Muscle layer of duodenum (tissue), 2 donors: ENCODE measurements at regions not wholly inside any gene's neighbourhood (a gene's known extent, or its start where the extent isn't known, plus 50 kb on each side); places are given as distances from the start of the nearest gene placed in this dataset.
"Not testable (repeated sequence)": the region's sequence is repeated elsewhere in the genome, so short reads cannot be mapped to it uniquely, and the experiment has no call there.

Experiments used
- H3K27ac ChIP-seq: one replicate; pipeline ENCODE4 v1.7.0; 2013; ENCODE audit warnings: mild to moderate bottlenecking, low read length
- H3K27me3 ChIP-seq: one replicate; pipeline ENCODE4 v1.7.0; 2013; ENCODE audit warnings: low read depth, mild to moderate bottlenecking, control low read depth, low read length
- H3K36me3 ChIP-seq, 2 donors: one replicate each; pipeline ENCODE4 v1.7.0; 2013; ENCODE audit warnings: low read length in 2 of 2, control low read depth in 1 of 2, mild to moderate bottlenecking in 1 of 2; ENCODE audit not compliant: insufficient read depth in 2 of 2, control insufficient read depth in 1 of 2
- H3K4me1 ChIP-seq, 2 donors: one replicate each; pipeline ENCODE4 v1.7.0; 2013; ENCODE audit warnings: low read length in 2 of 2, mild to moderate bottlenecking in 2 of 2, control low read depth in 1 of 2, moderate library complexity in 1 of 2; ENCODE audit not compliant: insufficient read depth in 2 of 2, control insufficient read depth in 1 of 2
- H3K4me3 ChIP-seq, 2 donors: one replicate each; pipeline ENCODE4 v1.7.0; 2013; ENCODE audit warnings: low read length in 2 of 2, low read depth in 1 of 2, mild to moderate bottlenecking in 1 of 2
- H3K9me3 ChIP-seq, 2 donors: one replicate each; pipeline ENCODE4 v1.7.0; 2013; ENCODE audit warnings: low read length in 2 of 2, control low read depth in 1 of 2, mild to moderate bottlenecking in 1 of 2; ENCODE audit not compliant: control insufficient read depth in 1 of 2
- donor health status: healthy.

GRCh38 chr6:74597840-74598239 lies 608.0 kb downstream of the COL12A1 start:
- Histone ChIP-seq H3K36me3 (no peaks in the 10 kb centered on the region), H3K27ac (no peak overlapping the region), H3K4me1 (no peaks in the 10 kb centered on the region), H3K9me3 (no peaks in the 10 kb centered on the region), H3K4me3 (no peak overlapping the region), H3K27me3 (no peaks in the 10 kb centered on the region)

- H3K27ac ChIP-seq, result no peak overlapping the region
- no peaks in the 10 kb centered on the region for H3K36me3 ChIP-seq
- H3K9me3 ChIP-seq, result no peaks in the 10 kb centered on the region
- H3K27me3 ChIP-seq, result no peaks in the 10 kb centered on the region
- H3K4me1 ChIP-seq, result no peaks in the 10 kb centered on the region
- H3K4me3 ChIP-seq, result no peak overlapping the region
Observed at GRCh38 chr6:74597266-74597665, 608.6 kb downstream of the COL12A1 start.

GRCh38 chr6:74596588-74596987 lies 609.3 kb downstream of the COL12A1 start:
- Histone ChIP-seq H3K4me3 (no peak overlapping the region), H3K27me3 (no peaks in the 10 kb centered on the region), H3K4me1 (no peaks in the 10 kb centered on the region), H3K9me3 (no peaks in the 10 kb centered on the region), H3K27ac (no peak overlapping the region), H3K36me3 (no peaks in the 10 kb centered on the region)

DNA sequence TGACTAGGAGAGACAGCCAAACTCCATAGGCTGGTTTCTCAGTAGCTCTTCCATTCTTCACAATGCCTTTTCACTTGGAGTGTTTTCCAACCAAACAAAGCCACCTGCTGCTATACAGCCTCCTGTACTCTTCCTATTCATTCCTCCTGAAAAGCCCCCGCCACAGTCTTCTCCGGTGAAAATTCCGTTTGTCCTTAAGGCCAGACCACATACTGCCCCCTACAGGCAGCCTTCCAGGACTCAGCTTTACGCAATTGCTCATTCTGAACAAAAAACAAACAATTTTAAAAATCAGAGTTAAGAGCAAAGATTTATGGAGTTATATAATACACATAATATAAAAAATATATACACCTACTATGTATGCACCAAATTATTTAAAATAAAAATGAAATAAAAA lies 611.5 kb downstream of the COL12A1 start:
- H3K4me3 ChIP-seq, H3K36me3 ChIP-seq, H3K27me3 ChIP-seq, H3K27ac ChIP-seq, H3K4me1 ChIP-seq, H3K9me3 ChIP-seq: not testable (repeated sequence)

DNA sequence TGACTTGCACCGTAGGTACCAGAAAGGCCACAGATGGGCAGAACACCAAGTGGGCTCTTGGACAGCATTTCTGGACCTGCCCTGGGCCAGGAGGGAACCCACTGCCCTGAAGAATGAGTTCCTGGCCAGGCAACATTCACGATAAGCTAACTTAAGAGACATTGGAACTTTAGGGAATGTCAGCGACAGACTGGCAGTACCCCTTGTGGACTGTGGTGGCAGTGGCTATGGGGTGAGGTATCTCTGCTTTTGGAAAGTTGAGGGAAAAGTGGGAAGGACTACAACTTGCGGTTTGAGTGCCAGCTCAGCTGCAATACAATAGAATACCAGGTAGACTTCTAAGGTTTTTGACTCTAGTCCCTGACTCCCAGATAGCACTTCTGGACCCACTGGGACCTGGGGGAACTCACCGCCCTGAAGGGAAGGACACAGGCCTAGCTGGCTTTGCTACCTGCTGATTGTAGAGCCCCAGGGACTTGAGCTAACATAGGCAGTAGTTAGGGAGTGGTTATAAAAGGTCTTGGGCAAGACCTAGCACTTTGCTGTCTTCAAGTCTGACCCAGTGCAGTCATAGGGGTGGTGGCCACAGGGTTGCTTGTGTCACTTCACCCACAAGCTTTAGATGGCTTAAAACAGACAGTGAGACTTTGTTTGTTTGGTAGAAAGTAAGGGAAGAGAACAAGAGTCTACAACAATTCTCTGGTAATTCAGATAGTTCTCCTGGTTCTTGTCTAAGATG lies 617.6 kb downstream of the COL12A1 start:
- Histone ChIP-seq H3K27me3 (no peaks in the 10 kb centered on the region), H3K27ac (no peak overlapping the region), H3K36me3 (no peaks in the 10 kb centered on the region), H3K4me3 (no peak overlapping the region), H3K9me3 (no peaks in the 10 kb centered on the region), H3K4me1 (no peaks in the 10 kb centered on the region)

- no peaks in the 10 kb centered on the region for H3K4me1 ChIP-seq
- H3K36me3 ChIP-seq, result no peaks in the 10 kb centered on the region
Observed at GRCh38 chr6:74587386-74587785, 618.5 kb downstream of the COL12A1 start.

GRCh38 chr6:74585753-74586152 lies 620.1 kb downstream of the COL12A1 start:
- no peak overlapping the region for H3K27ac ChIP-seq
- no peaks in the 10 kb centered on the region for H3K27me3 ChIP-seq
- H3K36me3 ChIP-seq, result no peaks in the 10 kb centered on the region
- no peaks in the 10 kb centered on the region for H3K9me3 ChIP-seq
- H3K4me3 ChIP-seq, result no peak overlapping the region
- no peaks in the 10 kb centered on the region for H3K4me1 ChIP-seq

More at GRCh38 chr6:74587386-74587785, 618.5 kb downstream of the COL12A1 start:
- Histone ChIP-seq H3K27ac (no peak overlapping the region), H3K9me3 (no peaks in the 10 kb centered on the region), H3K4me3 (no peak overlapping the region), H3K27me3 (no peaks in the 10 kb centered on the region)

DNA sequence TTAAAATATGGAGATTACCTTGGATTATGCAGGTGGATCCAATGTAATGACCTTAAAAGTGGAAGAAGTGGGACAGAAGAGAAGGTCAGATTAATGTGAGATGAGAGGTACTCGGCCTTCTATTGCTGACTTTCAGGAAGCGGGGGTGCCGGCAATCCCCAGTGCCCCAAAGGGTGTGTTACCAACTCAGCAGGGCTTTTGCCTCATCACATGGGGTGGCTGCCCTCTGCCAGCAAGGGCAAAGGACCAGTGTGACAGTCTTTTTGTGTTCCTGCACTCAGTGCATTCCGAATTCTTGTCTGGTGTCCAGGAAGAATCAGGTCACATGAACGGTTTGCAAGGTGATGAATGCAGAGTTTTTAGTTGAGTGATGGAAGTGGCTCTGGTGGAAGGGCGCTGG lies 624.2 kb downstream of the COL12A1 start:
- H3K9me3 ChIP-seq, result no peaks in the 10 kb centered on the region
- H3K4me1 ChIP-seq, result peaks cover 0 to 6% of the 10 kb centered on the region in 2 donors
- no peak overlapping the region for H3K4me3 ChIP-seq
- no peaks in the 10 kb centered on the region for H3K27me3 ChIP-seq
- H3K27ac ChIP-seq, result no peak overlapping the region
- H3K36me3 ChIP-seq, result no peaks in the 10 kb centered on the region

- no peaks in the 10 kb centered on the region for H3K36me3 ChIP-seq
- no peaks in the 10 kb centered on the region for H3K9me3 ChIP-seq
- no peak overlapping the region for H3K27ac ChIP-seq
- H3K4me1 ChIP-seq, result peaks cover 0 to 6% of the 10 kb centered on the region in 2 donors
- no peaks in the 10 kb centered on the region for H3K27me3 ChIP-seq
- no peak overlapping the region for H3K4me3 ChIP-seq
Observed at GRCh38 chr6:74579794-74580193, 626.1 kb downstream of the COL12A1 start.

GRCh38 chr6:74579047-74579446 lies 626.8 kb downstream of the COL12A1 start:
- Histone ChIP-seq H3K4me3 (no peak overlapping the region), H3K27ac (no peak overlapping the region), H3K4me1 (peaks cover 0 to 6% of the 10 kb centered on the region in 2 donors), H3K27me3 (no peaks in the 10 kb centered on the region), H3K9me3 (no peaks in the 10 kb centered on the region), H3K36me3 (no peaks in the 10 kb centered on the region)

- Histone ChIP-seq H3K36me3 (no peaks in the 10 kb centered on the region), H3K4me1 (peaks cover 0 to 6% of the 10 kb centered on the region in 2 donors), H3K27me3 (no peaks in the 10 kb centered on the region), H3K27ac (peak overlapping the region; percentile 3), H3K4me3 (no peak overlapping the region), H3K9me3 (no peaks in the 10 kb centered on the region)
Observed at GRCh38 chr6:74578339-74578738, 627.5 kb downstream of the COL12A1 start.

DNA sequence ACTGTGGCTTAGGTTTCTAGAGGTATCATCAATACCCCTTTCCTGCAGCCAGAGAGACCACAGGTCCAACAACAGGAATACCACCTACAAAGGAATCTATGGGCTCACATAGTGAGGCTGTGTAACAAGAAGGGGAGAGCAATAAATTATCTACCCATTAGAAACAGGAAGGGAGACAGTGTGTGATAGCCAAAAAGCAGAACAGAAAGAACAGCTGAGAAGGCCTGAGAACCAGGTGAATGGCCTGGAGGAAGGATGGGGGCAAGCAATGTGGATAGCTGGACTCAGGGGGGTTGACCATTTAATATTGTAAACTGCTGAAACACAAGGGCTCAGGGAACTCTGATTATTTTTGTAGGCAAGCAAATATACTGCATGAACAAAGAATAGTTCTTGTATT lies 628.2 kb downstream of the COL12A1 start:
- Histone ChIP-seq H3K4me3 (no peak overlapping the region), H3K27me3 (no peaks in the 10 kb centered on the region), H3K4me1 (peaks cover 0 to 6% of the 10 kb centered on the region in 2 donors), H3K36me3 (no peaks in the 10 kb centered on the region), H3K9me3 (no peaks in the 10 kb centered on the region), H3K27ac (peak overlapping the region; percentile 3)
